OCI-LY1 (cell line): ENCODE measurements at regions not wholly inside any gene's neighbourhood (a gene's known extent, or its start where the extent isn't known, plus 50 kb on each side); places are given as distances from the start of the nearest gene placed in this dataset.

Source experiments
- EZH2 ChIP-seq: fragments of 200-600 bp; sonication (generic), shearing (Covaris generic); IDR thresholded peaks from 2 replicates; pipeline ENCODE4 v1.8.0; 2017; ENCODE audit warnings: borderline replicate concordance, mixed run types, mild to moderate bottlenecking, antibody characterized with exemption, low read length, moderate library complexity, mixed read lengths
- TF ChIP-seq, protein P1 (sequence below): fragments of 200-600 bp; sonication (generic), shearing (Covaris generic); IDR thresholded peaks from 2 replicates; pipeline ENCODE4 v1.5.1; 2017; ENCODE audit warnings: mild to moderate bottlenecking, antibody characterized with exemption, low read length, moderate library complexity, mixed read lengths

DNA sequence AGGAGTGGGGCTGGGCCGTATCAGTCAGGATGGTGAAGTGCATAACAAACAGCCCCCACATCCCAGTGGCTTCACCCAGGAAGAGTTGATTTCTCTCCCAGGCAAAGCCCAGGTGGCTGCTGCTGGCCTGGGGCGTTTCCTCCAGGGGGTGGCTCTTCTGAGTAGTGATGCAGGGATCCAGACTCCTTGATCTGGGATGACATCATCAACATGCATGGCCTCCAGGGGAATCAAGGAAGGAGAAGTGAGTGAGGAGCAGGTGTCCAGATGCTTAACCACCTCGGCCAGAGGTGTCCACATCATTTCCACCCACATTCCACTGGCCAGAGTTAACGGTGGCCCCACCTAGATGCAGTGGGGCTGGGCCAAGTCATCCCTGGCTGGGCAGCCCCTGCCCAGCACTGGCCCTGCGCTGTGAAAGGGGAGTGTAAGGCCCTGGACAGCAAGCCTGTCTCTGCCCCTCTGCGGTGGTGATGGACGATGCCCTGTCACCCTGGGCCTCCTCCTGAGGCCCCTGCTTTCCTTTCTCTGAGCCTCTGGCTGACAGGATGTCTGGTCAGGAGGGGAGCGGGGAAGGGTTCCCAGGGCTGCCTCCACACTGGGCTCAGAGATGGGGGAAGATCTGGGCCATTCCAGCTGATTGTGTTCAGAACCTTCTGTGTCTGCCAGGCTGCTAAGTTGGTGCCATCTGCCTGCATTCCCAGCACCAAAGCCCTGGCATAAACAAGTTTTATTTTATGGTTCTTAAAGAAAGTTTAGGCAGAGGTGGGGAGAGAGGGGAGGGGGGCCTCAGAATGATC lies 598.2 kb downstream of the MATN1 start:
- TF ChIP-seq, protein P1, sequence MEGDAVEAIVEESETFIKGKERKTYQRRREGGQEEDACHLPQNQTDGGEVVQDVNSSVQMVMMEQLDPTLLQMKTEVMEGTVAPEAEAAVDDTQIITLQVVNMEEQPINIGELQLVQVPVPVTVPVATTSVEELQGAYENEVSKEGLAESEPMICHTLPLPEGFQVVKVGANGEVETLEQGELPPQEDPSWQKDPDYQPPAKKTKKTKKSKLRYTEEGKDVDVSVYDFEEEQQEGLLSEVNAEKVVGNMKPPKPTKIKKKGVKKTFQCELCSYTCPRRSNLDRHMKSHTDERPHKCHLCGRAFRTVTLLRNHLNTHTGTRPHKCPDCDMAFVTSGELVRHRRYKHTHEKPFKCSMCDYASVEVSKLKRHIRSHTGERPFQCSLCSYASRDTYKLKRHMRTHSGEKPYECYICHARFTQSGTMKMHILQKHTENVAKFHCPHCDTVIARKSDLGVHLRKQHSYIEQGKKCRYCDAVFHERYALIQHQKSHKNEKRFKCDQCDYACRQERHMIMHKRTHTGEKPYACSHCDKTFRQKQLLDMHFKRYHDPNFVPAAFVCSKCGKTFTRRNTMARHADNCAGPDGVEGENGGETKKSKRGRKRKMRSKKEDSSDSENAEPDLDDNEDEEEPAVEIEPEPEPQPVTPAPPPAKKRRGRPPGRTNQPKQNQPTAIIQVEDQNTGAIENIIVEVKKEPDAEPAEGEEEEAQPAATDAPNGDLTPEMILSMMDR, result no peak
- TF ChIP-seq EZH2, result no peak
